ENCODE measurements at regions not wholly inside any gene's neighbourhood (a gene's known extent, or its start where the extent isn't known, plus 50 kb on each side); places are given as distances from the start of the nearest gene placed in this dataset.

GRCh38 chr5:123945548-123945947, 433.6 kb downstream of the CSNK1G3 start:
- Histone ChIP-seq H3K4me3 (ENCODE audit: extremely low read depth in 1 of 4, insufficient read depth in 2 of 4, low read depth in 3 of 4, low read length in 4 of 4) (no peak overlapping the region), H2AFZ (ENCODE audit: low read length) (no peak overlapping the region), H3K23ac (ENCODE audit: insufficient read length) (no peak overlapping the region), H2BK120ac (replicated peaks; ENCODE audit: low read depth, low read length) (no peak overlapping the region), H2BK15ac (ENCODE audit: low read length) (no peak overlapping the region), H4K91ac (replicated peaks; ENCODE audit: insufficient read length, low read length) (no peak overlapping the region), H4K20me1 (replicated peaks in 1 of 2; ENCODE audit: control insufficient read depth in 1 of 2, insufficient read depth in 2 of 2, low read length in 2 of 2) (no peaks in the 10 kb centered on the region), H4K5ac (ENCODE audit: insufficient read length, low read depth, low read length) (no peak overlapping the region), H3K9ac (replicated peaks in 1 of 4; ENCODE audit: extremely low read depth in 1 of 4, low read depth in 3 of 4, low read length in 3 of 4) (no peak overlapping the region), H2AK5ac (ENCODE audit: low read depth, low read length) (no peak overlapping the region), H3K79me1 (ENCODE audit: low read depth, low read length) (no peaks in the 10 kb centered on the region), H4K8ac (ENCODE audit: extremely low read depth, insufficient read depth, low read length) (no peak overlapping the region), H3K14ac (ENCODE audit: insufficient read length) (no peak overlapping the region), H3K18ac (ENCODE audit: extremely low read depth, low read length) (no peak overlapping the region), H3K79me2 (ENCODE audit: control insufficient read depth in 1 of 2, insufficient read depth in 2 of 2, low read length in 2 of 2) (no peaks in the 10 kb centered on the region), H3K23me2 (ENCODE audit: low read depth, low read length) (no peaks in the 10 kb centered on the region), H3K9me3 (ENCODE audit: insufficient read depth in 2 of 2, low read depth in 1 of 2, low read length in 1 of 2) (peaks cover 14 to 20% of the 10 kb centered on the region in 2 experiments), H3K4me1 (replicated peaks in 1 of 4; ENCODE audit: control insufficient read depth in 3 of 4, insufficient read depth in 4 of 4, low read length in 3 of 4) (no peaks in the 10 kb centered on the region), H3K4me2 (ENCODE audit: insufficient read depth in 1 of 2, low read depth in 2 of 2, low read length in 2 of 2) (no peak overlapping the region), H2BK12ac (ENCODE audit: low read depth, low read length) (no peak overlapping the region), H2BK5ac (ENCODE audit: low read depth, low read length) (no peak overlapping the region), H2BK20ac (ENCODE audit: low read length) (no peak overlapping the region), H3K27me3 (replicated peaks in 1 of 4; ENCODE audit: control insufficient read depth in 3 of 4, extremely low read depth in 1 of 4, insufficient read depth in 3 of 4, low read length in 3 of 4) (no peaks in the 10 kb centered on the region), H3K56ac (replicated peaks; ENCODE audit: insufficient read length, low read depth, low read length) (no peak overlapping the region), H3K4ac (replicated peaks; ENCODE audit: insufficient read length, low read depth, low read length) (no peak overlapping the region), H3K36me3 (ENCODE audit: control insufficient read depth in 2 of 4, insufficient read depth in 4 of 4, low read length in 3 of 4) (peaks cover 0 to 6% (median 2%) of the 10 kb centered on the region in 4 experiments; a peak in 2 of 8 replicates), H3K27ac (ENCODE audit: low read depth, low read length) (no peak overlapping the region)
- no peak for TF ChIP-seq TAF7 (optimal IDR thresholded peaks at IDR 0.05; ENCODE audit: borderline replicate concordance, low read depth, low read length)
- no peak for TF ChIP-seq CREB1 (IDR thresholded peaks at IDR 0.05)
- no peak for TF ChIP-seq ZNF274 (IDR thresholded peaks at IDR 0.05; ENCODE audit: borderline replicate concordance, extremely low read depth, low read length)
- no peak for TF ChIP-seq CHD1 (IDR thresholded peaks at IDR 0.05; ENCODE audit: low read depth, low read length)
- no peak for TF ChIP-seq SP4 (IDR thresholded peaks at IDR 0.05; ENCODE audit: low read length)
- no peak for TF ChIP-seq ASH2L (IDR thresholded peaks at IDR 0.05; ENCODE audit: low read length)
- TF ChIP-seq HDAC2 (IDR thresholded peaks at IDR 0.05; ENCODE audit: borderline replicate concordance in 1 of 2, low read depth in 2 of 2, low read length in 2 of 2) = no peak
- TF ChIP-seq E2F6 (IDR thresholded peaks at IDR 0.05) = no peak
- no peak for TF ChIP-seq RNF2 (IDR thresholded peaks at IDR 0.05; ENCODE audit: borderline replicate concordance, low read depth, low read length, missing control alignments, poor library complexity, severe bottlenecking)
- WGBS, 2 experiments (ENCODE audit: extremely low coverage in 1 of 2, insufficient coverage in 1 of 2, insufficient read length in 1 of 2, insufficient replicate concordance in 2 of 2, low coverage in 1 of 2, low lambda C conversion rate in 2 of 2, missing lambda C conversion rate in 1 of 2) = 86% methylated on average over 1 of the region's 1 CpG; no CpG with 5 or more reads in 1 of the 2 experiments
- no peak for DNase-seq (ENCODE audit: low read depth in 1 of 2, low spot score in 2 of 2)
- POLR2A ChIA-PET (ENCODE audit: partially characterized antibody) = no interaction called here
- CTCF ChIA-PET (ENCODE audit: partially characterized antibody) = interaction anchor here (1.0 to 1.5 kb wide), 2 partner anchors 249 to 926 kb away, joined by 3 read pairs; no protein-coding TSS in a partner anchor
- no peak for FAIRE-seq

All from H1 (cell line).